IMR-90 (cell line): ENCODE measurements at regions not wholly inside any gene's neighbourhood (a gene's known extent, or its start where the extent isn't known, plus 50 kb on each side); places are given as distances from the start of the nearest gene placed in this dataset.
"Not testable (repeated sequence)": the region's sequence is repeated elsewhere in the genome, so short reads cannot be mapped to it uniquely, and the experiment has no call there.

Experiments
- BHLHE40 ChIP-seq: fragments of 150-350 bp; IDR thresholded peaks from 2 replicates; pipeline ENCODE4 v1.6.1; 2016; ENCODE audit warnings: mild to moderate bottlenecking, low read depth, low read length
- CEBPB ChIP-seq: IDR thresholded peaks from 2 replicates; pipeline ENCODE4 v1.6.1; 2012; ENCODE audit warnings: low read depth, low read length, improper control_type of control experiment
- FOS ChIP-seq: fragments of 150-350 bp; IDR thresholded peaks from 2 replicates; pipeline ENCODE4 v1.6.1; 2016; ENCODE audit warnings: low read depth, low read length
- MAFK ChIP-seq: IDR thresholded peaks from 2 replicates; pipeline ENCODE4 v1.6.1; 2012; ENCODE audit warnings: low read depth, low read length, improper control_type of control experiment
- MAZ ChIP-seq: IDR thresholded peaks from 2 replicates; pipeline ENCODE4 v1.6.1; 2012; ENCODE audit warnings: low read depth, mild to moderate bottlenecking, low read length, improper control_type of control experiment, moderate library complexity, borderline replicate concordance
- MXI1 ChIP-seq: IDR thresholded peaks from 2 replicates; pipeline ENCODE4 v1.6.1; 2012; ENCODE audit warnings: low read depth, mild to moderate bottlenecking, low read length, moderate library complexity, borderline replicate concordance
- POLR2A ChIP-seq: IDR thresholded peaks from 2 replicates; pipeline ENCODE4 v1.6.1; 2012; ENCODE audit warnings: mild to moderate bottlenecking, low read depth, low read length
- RAD21 ChIP-seq: IDR thresholded peaks from 2 replicates; pipeline ENCODE4 v1.6.1; 2012; ENCODE audit warnings: low read length, improper control_type of control experiment
- RCOR1 ChIP-seq: IDR thresholded peaks from 2 replicates; pipeline ENCODE4 v1.6.1; 2012; ENCODE audit warnings: mild to moderate bottlenecking, low read length, improper control_type of control experiment; ENCODE audit not compliant: insufficient replicate concordance
- SMC3 ChIP-seq: fragments of 150-350 bp; IDR thresholded peaks from 2 replicates; pipeline ENCODE4 v1.6.1; 2016; ENCODE audit warnings: low read depth, mild to moderate bottlenecking, antibody characterized with exemption, low read length, moderate library complexity
- TF ChIP-seq, protein P1 (sequence below): conservative IDR thresholded peaks from 2 replicates; pipeline ENCODE4 v1.5.1; 2012; ENCODE audit warnings: mild to moderate bottlenecking, low read depth, low read length, improper control_type of control experiment
- TF ChIP-seq, protein P2 (sequence below): fragments of 150-350 bp; IDR thresholded peaks from 2 replicates; pipeline ENCODE4 v1.6.1; 2017; ENCODE audit warnings: mild to moderate bottlenecking, antibody characterized with exemption, low read length, low read depth

DNA sequence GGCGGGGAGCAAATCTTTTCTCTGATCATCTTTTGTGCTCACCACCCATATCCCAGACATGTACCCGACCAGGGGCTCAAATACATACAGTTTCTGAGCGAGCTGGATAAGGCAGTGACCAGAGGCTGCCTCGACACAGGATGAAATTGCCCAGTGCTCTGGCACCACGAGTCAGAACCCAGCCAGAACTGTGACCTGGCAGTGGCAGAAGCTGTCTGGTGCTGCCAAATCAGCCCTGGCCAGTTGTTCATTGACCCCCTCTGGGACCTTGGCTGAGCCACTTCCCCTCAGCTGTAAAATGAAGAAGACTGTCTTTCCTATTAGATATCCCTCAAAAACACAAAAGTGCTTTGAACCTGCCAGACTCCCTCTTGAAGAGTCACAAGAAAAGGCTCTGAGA lies 90.2 kb downstream of the TBC1D26 start:
- TF ChIP-seq, protein P1, sequence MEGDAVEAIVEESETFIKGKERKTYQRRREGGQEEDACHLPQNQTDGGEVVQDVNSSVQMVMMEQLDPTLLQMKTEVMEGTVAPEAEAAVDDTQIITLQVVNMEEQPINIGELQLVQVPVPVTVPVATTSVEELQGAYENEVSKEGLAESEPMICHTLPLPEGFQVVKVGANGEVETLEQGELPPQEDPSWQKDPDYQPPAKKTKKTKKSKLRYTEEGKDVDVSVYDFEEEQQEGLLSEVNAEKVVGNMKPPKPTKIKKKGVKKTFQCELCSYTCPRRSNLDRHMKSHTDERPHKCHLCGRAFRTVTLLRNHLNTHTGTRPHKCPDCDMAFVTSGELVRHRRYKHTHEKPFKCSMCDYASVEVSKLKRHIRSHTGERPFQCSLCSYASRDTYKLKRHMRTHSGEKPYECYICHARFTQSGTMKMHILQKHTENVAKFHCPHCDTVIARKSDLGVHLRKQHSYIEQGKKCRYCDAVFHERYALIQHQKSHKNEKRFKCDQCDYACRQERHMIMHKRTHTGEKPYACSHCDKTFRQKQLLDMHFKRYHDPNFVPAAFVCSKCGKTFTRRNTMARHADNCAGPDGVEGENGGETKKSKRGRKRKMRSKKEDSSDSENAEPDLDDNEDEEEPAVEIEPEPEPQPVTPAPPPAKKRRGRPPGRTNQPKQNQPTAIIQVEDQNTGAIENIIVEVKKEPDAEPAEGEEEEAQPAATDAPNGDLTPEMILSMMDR, result not testable (repeated sequence)
- TF ChIP-seq, protein P2, sequence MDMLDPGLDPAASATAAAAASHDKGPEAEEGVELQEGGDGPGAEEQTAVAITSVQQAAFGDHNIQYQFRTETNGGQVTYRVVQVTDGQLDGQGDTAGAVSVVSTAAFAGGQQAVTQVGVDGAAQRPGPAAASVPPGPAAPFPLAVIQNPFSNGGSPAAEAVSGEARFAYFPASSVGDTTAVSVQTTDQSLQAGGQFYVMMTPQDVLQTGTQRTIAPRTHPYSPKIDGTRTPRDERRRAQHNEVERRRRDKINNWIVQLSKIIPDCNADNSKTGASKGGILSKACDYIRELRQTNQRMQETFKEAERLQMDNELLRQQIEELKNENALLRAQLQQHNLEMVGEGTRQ, result not testable (repeated sequence)
- TF ChIP-seq FOS, POLR2A, MAZ, RAD21, MXI1, SMC3, MAFK, BHLHE40, RCOR1, CEBPB: not testable (repeated sequence)
